B cell (primary cell): ENCODE measurements at regions not wholly inside any gene's neighbourhood (a gene's known extent, or its start where the extent isn't known, plus 50 kb on each side); places are given as distances from the start of the nearest gene placed in this dataset.

Experiments
- CTCF ChIP-seq: fragments of 200-600 bp; IDR thresholded peaks from one replicate; pipeline ENCODE4 v1.8.0; 2022; ENCODE audit warnings: antibody characterized with exemption, mild to moderate bottlenecking
- EZH2 ChIP-seq: IDR thresholded peaks from 2 replicates; pipeline ENCODE4 v1.6.1; 2012; ENCODE audit warnings: borderline replicate concordance, low read depth, mild to moderate bottlenecking, moderate library complexity, low read length; ENCODE audit not compliant: insufficient read depth, poor library complexity, severe bottlenecking

GRCh38 chr1:4064150-4064889 lies 164.2 kb upstream of the C1orf174 start:
- no peak for TF ChIP-seq EZH2
- TF ChIP-seq CTCF = no peak
